GM13976 (cell line): ENCODE measurements at regions not wholly inside any gene's neighbourhood (a gene's known extent, or its start where the extent isn't known, plus 50 kb on each side); places are given as distances from the start of the nearest gene placed in this dataset.

Experiments
- DNase-seq: peaks from one replicate; pipeline ENCODE4 v3.0.0; 2012; ENCODE audit warnings: low spot score
- in situ Hi-C: fragments of 300-500 bp; cut with MboI; formaldehyde crosslinking; loops from one replicate; pipeline ENCODE4 v1.12.0; 2022; ENCODE audit warnings: low sequenced_read_pairs, mixed read lengths, inconsistent platforms; ENCODE audit not compliant: unreplicated experiment
- TF ChIP-seq, protein P1 (sequence below): IDR thresholded peaks from 2 replicates; pipeline ENCODE4 v1.5.1; 2012; ENCODE audit warnings: borderline replicate concordance, mild to moderate bottlenecking; ENCODE audit not compliant: insufficient read depth; ENCODE audit errors: extremely low read depth, missing control alignments, control extremely low read depth

DNA sequence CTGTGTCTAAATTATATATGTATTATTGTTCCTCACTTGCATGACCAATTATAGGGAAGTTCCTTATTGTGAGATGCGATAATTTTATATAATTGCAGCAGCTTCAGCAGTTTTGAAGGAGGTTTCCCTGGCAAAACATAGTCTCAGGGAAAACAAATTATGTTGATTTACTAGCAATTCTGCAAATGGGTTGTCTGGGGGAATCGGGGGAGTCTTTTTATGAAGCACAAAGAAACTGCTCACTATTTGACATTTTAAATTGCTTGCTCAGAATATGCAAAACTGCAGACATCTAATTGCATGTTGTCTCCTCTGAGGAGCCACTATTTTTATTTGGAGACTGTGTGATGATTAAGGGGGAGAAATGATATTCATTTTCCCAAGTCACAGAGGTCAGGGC is 361.6 kb downstream of the YTHDC2 start:
- TF ChIP-seq, protein P1, sequence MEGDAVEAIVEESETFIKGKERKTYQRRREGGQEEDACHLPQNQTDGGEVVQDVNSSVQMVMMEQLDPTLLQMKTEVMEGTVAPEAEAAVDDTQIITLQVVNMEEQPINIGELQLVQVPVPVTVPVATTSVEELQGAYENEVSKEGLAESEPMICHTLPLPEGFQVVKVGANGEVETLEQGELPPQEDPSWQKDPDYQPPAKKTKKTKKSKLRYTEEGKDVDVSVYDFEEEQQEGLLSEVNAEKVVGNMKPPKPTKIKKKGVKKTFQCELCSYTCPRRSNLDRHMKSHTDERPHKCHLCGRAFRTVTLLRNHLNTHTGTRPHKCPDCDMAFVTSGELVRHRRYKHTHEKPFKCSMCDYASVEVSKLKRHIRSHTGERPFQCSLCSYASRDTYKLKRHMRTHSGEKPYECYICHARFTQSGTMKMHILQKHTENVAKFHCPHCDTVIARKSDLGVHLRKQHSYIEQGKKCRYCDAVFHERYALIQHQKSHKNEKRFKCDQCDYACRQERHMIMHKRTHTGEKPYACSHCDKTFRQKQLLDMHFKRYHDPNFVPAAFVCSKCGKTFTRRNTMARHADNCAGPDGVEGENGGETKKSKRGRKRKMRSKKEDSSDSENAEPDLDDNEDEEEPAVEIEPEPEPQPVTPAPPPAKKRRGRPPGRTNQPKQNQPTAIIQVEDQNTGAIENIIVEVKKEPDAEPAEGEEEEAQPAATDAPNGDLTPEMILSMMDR, result no peak
- in situ Hi-C loops, result no loop called here
- DNase-seq, result no peak

DNA sequence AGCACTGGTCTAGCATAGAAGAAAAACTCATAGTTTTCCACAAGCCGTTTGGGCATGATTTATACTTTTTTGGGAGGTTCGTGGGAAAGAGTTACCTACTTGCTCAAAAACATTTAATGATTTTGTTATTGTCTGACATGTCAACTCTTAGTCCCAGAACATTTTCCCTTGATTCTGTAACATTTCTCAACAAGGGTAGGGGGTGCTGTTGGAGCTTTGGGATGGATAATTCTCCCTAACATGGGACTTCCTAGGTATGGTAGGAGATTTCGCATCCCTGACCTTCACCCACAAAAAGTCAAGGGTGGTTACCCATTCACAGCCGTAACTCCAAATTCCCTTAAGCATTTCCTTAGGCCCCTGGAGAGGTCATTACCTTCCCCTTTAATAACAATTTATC is 378.0 kb downstream of the YTHDC2 start:
- no peak for DNase-seq
- TF ChIP-seq, protein P1, result no peak
- in situ Hi-C loops, result no loop called here

DNA sequence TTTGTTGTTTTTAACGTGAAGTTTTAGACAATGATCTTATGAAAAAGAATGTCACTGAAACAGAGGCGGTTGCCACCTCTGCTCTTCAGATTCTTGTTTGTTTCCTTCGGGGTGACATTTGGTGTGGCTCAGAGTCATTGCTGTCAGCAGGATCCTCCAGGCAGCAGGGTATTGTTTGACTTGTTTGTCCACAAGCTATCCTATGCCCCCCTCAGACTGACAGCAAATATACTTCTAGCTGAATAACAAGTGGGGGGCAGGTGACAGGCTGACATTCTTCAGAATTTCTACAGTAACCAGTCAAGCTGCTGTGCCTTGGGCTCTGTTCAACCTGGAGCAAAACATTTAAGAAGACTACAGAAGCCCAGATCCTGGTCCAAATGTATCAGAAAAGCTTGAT is 383.3 kb downstream of the YTHDC2 start:
- DNase-seq, result no peak
- in situ Hi-C loops, result no loop called here
- TF ChIP-seq, protein P1, result no peak

DNA sequence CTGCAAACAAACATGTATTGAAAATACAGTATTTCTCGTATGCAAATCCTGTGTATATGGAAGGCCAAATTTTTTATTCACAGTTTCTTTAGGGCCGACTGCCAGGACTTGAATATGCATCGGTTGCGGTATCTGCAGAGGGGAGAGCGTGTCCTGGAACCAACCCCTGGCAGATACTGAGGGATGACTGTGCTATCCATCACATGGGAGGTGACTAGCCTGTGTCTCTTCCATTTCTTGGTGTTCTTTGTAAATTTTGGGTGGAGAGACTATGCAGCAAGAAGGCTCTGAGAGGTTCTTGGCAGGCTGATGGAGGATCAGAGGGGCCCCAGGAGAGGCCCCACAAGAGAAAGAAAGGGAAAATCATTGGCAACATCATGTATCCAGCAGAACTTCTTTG is 384.3 kb downstream of the YTHDC2 start:
- in situ Hi-C loops, result no loop called here
- TF ChIP-seq, protein P1, result no peak
- DNase-seq, result no peak

DNA sequence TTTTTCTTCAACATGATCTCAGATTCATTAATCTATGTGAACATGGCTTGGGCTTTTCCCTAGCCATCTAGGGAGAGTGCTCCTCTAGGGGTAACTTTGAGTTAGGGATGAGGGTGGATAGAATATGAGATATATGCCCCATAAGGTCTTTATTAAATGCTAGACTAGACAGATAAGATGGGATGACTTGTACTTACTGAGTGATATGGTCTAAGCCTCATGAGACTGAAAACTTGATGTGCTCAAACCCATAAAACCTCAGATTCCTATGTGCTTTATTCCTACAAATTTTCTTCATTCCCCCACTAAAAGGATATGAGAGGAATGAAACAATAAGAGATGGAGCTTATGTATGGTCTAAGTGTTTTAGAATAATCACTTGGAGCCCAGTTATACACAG is 386.6 kb downstream of the YTHDC2 start:
- in situ Hi-C loops, result no loop called here
- no peak for DNase-seq

DNA sequence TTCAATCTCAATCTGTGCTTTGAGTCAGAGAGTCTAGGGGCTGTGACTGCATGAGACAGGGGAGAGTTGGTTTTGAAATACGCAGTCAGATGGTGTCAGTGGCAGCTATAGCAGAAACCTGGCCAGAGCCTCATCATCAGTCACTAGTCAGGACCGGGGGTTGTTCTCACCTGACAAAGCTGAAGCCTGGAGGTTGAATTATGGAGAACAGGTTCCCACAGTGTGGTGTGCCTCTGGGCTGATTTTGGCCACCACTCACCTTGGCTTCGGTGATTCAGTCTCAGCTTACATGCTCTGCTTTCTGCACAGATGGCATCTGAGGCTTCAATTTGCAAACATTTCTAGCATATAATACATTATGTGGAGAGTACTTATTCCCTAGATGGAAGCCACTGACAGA is 387.3 kb downstream of the YTHDC2 start:
- no peak for DNase-seq
- TF ChIP-seq, protein P1, result no peak
- in situ Hi-C loops, result no loop called here

More for the DNA sequence above, 386.6 kb downstream of the YTHDC2 start:
- TF ChIP-seq, protein P1, result no peak

DNA sequence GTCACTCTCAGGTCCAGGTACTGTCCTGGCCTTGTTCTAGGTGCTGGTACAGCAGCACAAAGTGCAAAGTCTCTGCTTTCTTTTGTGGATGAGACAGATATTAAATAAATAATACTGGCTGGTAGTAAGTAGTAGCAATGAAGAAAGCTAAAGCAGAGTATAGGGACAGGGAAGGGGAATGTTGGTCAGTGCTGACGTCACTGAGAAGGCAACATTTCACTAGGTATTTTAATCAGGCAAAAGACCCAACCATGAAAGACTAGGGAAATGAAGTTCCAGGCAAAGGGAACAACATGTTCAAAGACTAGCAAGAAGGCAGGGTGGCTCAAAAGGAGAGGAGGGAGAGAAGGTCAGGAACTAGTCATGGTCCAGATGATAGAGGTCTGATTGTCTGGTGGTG is 388.2 kb downstream of the YTHDC2 start:
- in situ Hi-C loops, result no loop called here
- TF ChIP-seq, protein P1, result no peak
- DNase-seq, result no peak
